ENCODE measurements at regions not wholly inside any gene's neighbourhood (a gene's known extent, or its start where the extent isn't known, plus 50 kb on each side); places are given as distances from the start of the nearest gene placed in this dataset.

DNA sequence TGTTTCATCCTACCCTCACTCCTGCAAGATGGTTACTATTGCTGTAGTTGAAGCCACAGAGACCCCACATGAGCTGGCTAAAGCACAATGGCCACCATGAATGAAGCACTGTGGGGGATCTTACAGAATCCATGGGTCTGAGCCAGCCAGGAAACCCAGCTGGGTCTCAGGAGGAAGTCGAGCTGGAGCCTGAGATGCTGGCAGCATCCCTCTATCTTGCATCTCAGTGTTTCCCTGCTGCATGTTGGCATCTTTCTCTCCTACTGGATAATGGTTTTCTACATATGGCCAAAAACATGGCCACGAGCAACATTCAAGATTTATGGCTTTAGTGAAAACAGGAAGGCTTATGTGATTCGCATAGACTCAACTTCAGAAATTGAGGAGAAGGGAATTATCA lies 219.3 kb upstream of the SNX19 start:
- no peak for TF ChIP-seq EZH2 (IDR thresholded peaks at IDR 0.05)
- TF ChIP-seq, protein P1, sequence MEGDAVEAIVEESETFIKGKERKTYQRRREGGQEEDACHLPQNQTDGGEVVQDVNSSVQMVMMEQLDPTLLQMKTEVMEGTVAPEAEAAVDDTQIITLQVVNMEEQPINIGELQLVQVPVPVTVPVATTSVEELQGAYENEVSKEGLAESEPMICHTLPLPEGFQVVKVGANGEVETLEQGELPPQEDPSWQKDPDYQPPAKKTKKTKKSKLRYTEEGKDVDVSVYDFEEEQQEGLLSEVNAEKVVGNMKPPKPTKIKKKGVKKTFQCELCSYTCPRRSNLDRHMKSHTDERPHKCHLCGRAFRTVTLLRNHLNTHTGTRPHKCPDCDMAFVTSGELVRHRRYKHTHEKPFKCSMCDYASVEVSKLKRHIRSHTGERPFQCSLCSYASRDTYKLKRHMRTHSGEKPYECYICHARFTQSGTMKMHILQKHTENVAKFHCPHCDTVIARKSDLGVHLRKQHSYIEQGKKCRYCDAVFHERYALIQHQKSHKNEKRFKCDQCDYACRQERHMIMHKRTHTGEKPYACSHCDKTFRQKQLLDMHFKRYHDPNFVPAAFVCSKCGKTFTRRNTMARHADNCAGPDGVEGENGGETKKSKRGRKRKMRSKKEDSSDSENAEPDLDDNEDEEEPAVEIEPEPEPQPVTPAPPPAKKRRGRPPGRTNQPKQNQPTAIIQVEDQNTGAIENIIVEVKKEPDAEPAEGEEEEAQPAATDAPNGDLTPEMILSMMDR (IDR thresholded peaks at IDR 0.05) = no peak
- no peak for TF ChIP-seq EZH2phosphoT487 (IDR thresholded peaks at IDR 0.05)
